Fibroblast of skin of scalp (primary cell): ENCODE measurements at regions not wholly inside any gene's neighbourhood (a gene's known extent, or its start where the extent isn't known, plus 50 kb on each side); places are given as distances from the start of the nearest gene placed in this dataset.
"Not testable (repeated sequence)": the region's sequence is repeated elsewhere in the genome, so short reads cannot be mapped to it uniquely, and the experiment has no call there.

Source experiments
- DNase-seq: peaks from one replicate; pipeline ENCODE4 v3.0.0-alpha.2; 2013

- no peak for DNase-seq
These were observed 172.3 kb downstream of the ERMARD start for GRCh38 chr6:169923468-169924464.

GRCh38 chr6:169921853-169922824 is 170.7 kb downstream of the ERMARD start:
- DNase-seq: no peak

GRCh38 chr6:169921217-169921616 is 169.8 kb downstream of the ERMARD start:
- DNase-seq: no peak

GRCh38 chr6:169920359-169921020 is 169.1 kb downstream of the ERMARD start:
- DNase-seq: no peak

- DNase-seq: no peak
These were observed 167.6 kb downstream of the ERMARD start for GRCh38 chr6:169918954-169919549.

GRCh38 chr6:169918239-169918953 is 167.0 kb downstream of the ERMARD start:
- DNase-seq: no peak

- DNase-seq: no peak
These were observed 165.7 kb downstream of the ERMARD start for GRCh38 chr6:169917153-169917552.

GRCh38 chr6:169915769-169916550 is 164.5 kb downstream of the ERMARD start:
- DNase-seq: no peak

- not testable (repeated sequence) for DNase-seq
These were observed 162.3 kb downstream of the ERMARD start for GRCh38 chr6:169913745-169914144.

- no peak for DNase-seq
These were observed 161.7 kb downstream of the ERMARD start for GRCh38 chr6:169913096-169913638.

GRCh38 chr6:169912266-169913095 is 161.1 kb downstream of the ERMARD start:
- DNase-seq: no peak

- no peak for DNase-seq
These were observed 160.1 kb downstream of the ERMARD start for GRCh38 chr6:169911264-169912263.

- no peak for DNase-seq
These were observed 157.7 kb downstream of the ERMARD start for GRCh38 chr6:169909113-169909512.

GRCh38 chr6:169908403-169908933 is 157.0 kb downstream of the ERMARD start:
- DNase-seq: no peak

- DNase-seq: no peak
These were observed 156.1 kb downstream of the ERMARD start for GRCh38 chr6:169907419-169908115.

- DNase-seq: no peak
These were observed 155.4 kb downstream of the ERMARD start for GRCh38 chr6:169906688-169907418.
